Natural killer cell (primary cell): ENCODE measurements at regions not wholly inside any gene's neighbourhood (a gene's known extent, or its start where the extent isn't known, plus 50 kb on each side); places are given as distances from the start of the nearest gene placed in this dataset.

Experiments
- ATAC-seq, 3 donors: fragments of 150-1000 bp in 2 of 3; fragments of 200-7000 bp in 1 of 3; cut with Tn5 transposase; 1 replicate in 1 of 3; 2 replicates in 2 of 3; pipeline ENCODE4 v1.10.0; 2021; ENCODE audit warnings: mild to moderate bottlenecking in 2 of 3, moderate library complexity in 2 of 3
- DNase-seq, 2 donors: peaks; one replicate each; pipeline versions ENCODE4 v3.0.0 to v3.0.0-alpha.2; 2013 to 2021; ENCODE audit warnings: mixed read lengths in 1 of 2
- H3K27ac ChIP-seq: one replicate; pipeline ENCODE4 v1.5.1; 2013; ENCODE audit warnings: mild to moderate bottlenecking, low read length
- H3K27me3 ChIP-seq: one replicate; pipeline ENCODE4 v1.6.1; 2013; ENCODE audit warnings: low read length; ENCODE audit not compliant: control insufficient read depth, insufficient read depth
- H3K36me3 ChIP-seq: one replicate; pipeline ENCODE4 v1.6.1; 2013; ENCODE audit warnings: low read length; ENCODE audit not compliant: control insufficient read depth, insufficient read depth
- H3K4me1 ChIP-seq: one replicate; pipeline ENCODE4 v1.6.1; 2013; ENCODE audit warnings: low read length; ENCODE audit not compliant: control insufficient read depth, insufficient read depth
- H3K4me3 ChIP-seq: one replicate; pipeline ENCODE4 v1.5.1; 2013; ENCODE audit warnings: low read length
- H3K9me3 ChIP-seq: one replicate; pipeline ENCODE4 v1.6.1; 2013; ENCODE audit warnings: low read length; ENCODE audit not compliant: control insufficient read depth, insufficient read depth
- H3K27ac Mint-ChIP-seq, 2 donors: one replicate each; pipeline ENCODE4 v1.8.0; 2022; ENCODE audit warnings: mild to moderate bottlenecking in 2 of 2, mixed read lengths in 2 of 2, moderate library complexity in 1 of 2
- H3K27me3 Mint-ChIP-seq, 2 donors: one replicate each; pipeline ENCODE4 v1.8.0; 2022; ENCODE audit warnings: low read depth in 2 of 2, mixed read lengths in 2 of 2
- H3K36me3 Mint-ChIP-seq: one replicate; pipeline ENCODE4 v1.8.0; 2022; ENCODE audit warnings: mixed read lengths
- H3K4me1 Mint-ChIP-seq, 2 donors: one replicate each; pipeline ENCODE4 v1.8.0; 2022; ENCODE audit warnings: mixed read lengths in 2 of 2
- H3K4me3 Mint-ChIP-seq: one replicate; pipeline ENCODE4 v1.8.0; 2022; ENCODE audit warnings: mild to moderate bottlenecking, moderate library complexity, mixed read lengths
- H3K9me3 Mint-ChIP-seq, 2 donors: one replicate each; pipeline ENCODE4 v1.8.0; 2022; ENCODE audit warnings: mixed read lengths in 2 of 2
- CTCF ChIP-seq: fragments of 200-600 bp; IDR thresholded peaks from one replicate; pipeline ENCODE4 v1.8.0; 2022; ENCODE audit warnings: antibody characterized with exemption
- WGBS: methylation state at CpG from one replicate; pipeline ENCODE4 v1.1.7; 2013; ENCODE audit warnings: missing lambda C conversion rate; ENCODE audit not compliant: insufficient coverage; 5-methylcytosine and 5-hydroxymethylcytosine counted together
- intact Hi-C: fragments of 100-400 bp; cut with micrococcal nuclease; formaldehyde crosslinking; loops from one replicate; pipeline ENCODE4 v1.14.2; 2022

- H3K36me3 Mint-ChIP-seq: no peaks in the 10 kb centered on the region
- intact Hi-C loops: no loop called here
- no peak for TF ChIP-seq CTCF
- no peaks in the 10 kb centered on the region for H3K9me3 ChIP-seq
- peaks cover 0 to 3% of the 10 kb centered on the region in 2 donors for H3K9me3 Mint-ChIP-seq
- no peaks in the 10 kb centered on the region for H3K4me1 Mint-ChIP-seq
- DNase-seq (no peak), ATAC-seq (no peak)
- H3K27ac Mint-ChIP-seq: no peak overlapping the region
- no peaks in the 10 kb centered on the region for H3K36me3 ChIP-seq
- H3K4me3 ChIP-seq: no peak overlapping the region
- WGBS: 82% methylated on average over 7 of the region's 7 CpGs
- peaks cover 9 to 16% of the 10 kb centered on the region in 2 donors for H3K27me3 Mint-ChIP-seq
- H3K4me1 ChIP-seq: no peaks in the 10 kb centered on the region
- H3K4me3 Mint-ChIP-seq: no peak overlapping the region
- no peaks in the 10 kb centered on the region for H3K27me3 ChIP-seq
- no peak overlapping the region for H3K27ac ChIP-seq
These were observed 225.8 kb downstream of the PTPRU start for GRCh38 chr1:29462096-29462495.

DNA sequence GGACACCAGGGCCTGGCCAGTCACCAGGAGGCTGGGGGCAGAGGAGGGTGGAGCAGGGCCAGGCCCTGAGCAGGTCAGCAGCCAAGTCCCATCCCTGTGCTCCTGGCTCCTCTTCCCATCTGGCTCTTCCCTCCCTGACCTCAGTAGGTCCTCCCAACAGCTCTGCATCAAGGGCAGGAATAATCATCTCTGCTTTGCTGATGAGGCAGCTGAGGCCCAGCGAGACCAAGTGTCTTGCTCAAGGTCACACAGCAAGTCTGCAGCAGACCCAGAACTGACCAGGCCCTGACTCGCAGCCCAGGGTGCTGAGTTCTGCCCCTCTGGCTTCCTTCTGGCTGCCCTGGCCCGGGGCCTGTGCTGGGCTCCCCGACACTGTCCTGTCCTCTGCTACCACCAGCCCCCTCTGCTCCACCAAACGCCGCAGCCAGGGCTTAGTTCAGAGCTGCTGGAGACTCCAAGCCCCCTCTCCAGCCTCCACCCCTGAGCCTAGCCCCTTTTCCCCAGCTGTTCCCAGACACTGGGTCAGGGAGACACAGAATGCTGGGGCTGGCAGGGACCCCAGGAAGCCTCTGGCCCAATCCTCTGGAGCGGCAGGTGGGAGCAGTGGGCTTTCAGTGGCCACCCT lies 224.9 kb downstream of the PTPRU start:
- Histone ChIP-seq H3K27ac (no peak overlapping the region), H3K27me3 (no peaks in the 10 kb centered on the region), H3K36me3 (no peaks in the 10 kb centered on the region), H3K9me3 (no peaks in the 10 kb centered on the region), H3K4me3 (no peak overlapping the region), H3K4me1 (no peaks in the 10 kb centered on the region)
- ATAC-seq (no peak), DNase-seq (no peak)
- intact Hi-C loops: no loop called here
- TF ChIP-seq CTCF: no peak
- peaks cover 0 to 3% of the 10 kb centered on the region in 2 donors for H3K9me3 Mint-ChIP-seq
- peaks cover 3 to 10% of the 10 kb centered on the region in 2 donors for H3K27me3 Mint-ChIP-seq
- no peaks in the 10 kb centered on the region for H3K4me1 Mint-ChIP-seq
- H3K36me3 Mint-ChIP-seq: no peaks in the 10 kb centered on the region
- no peak overlapping the region for H3K27ac Mint-ChIP-seq
- 80% methylated on average over 7 of the region's 7 CpGs for WGBS
- H3K4me3 Mint-ChIP-seq: no peak overlapping the region

DNA sequence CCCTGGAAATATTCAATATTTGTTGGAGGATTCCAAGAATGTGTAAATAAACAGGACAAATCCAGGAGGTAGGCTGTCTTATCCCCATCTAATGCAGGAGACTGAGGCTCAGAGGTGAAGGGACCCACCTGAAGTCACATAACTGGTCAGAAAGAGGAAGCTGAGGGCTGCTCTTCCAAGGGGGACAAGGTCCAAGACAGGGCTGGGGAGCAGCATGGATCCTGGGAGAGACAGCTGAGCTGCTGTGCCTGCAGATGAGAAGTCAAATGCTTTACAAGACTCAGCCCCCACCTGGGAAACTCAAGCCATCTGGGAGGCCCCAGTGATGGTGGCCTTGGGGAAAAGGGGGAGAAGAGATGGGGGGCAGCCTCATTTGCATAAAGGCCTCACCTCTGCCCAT lies 224.4 kb downstream of the PTPRU start:
- Mint-ChIP-seq H3K4me1 (no peaks in the 10 kb centered on the region), H3K27me3 (peaks cover 3 to 10% of the 10 kb centered on the region in 2 donors), H3K27ac (no peak overlapping the region), H3K9me3 (peaks cover 0 to 3% of the 10 kb centered on the region in 2 donors), H3K36me3 (no peaks in the 10 kb centered on the region), H3K4me3 (no peak overlapping the region)
- intact Hi-C loops: no loop called here
- no peaks in the 10 kb centered on the region for H3K27me3 ChIP-seq
- no peak overlapping the region for H3K4me3 ChIP-seq
- H3K4me1 ChIP-seq: no peaks in the 10 kb centered on the region
- no peak for TF ChIP-seq CTCF
- ATAC-seq: no peak
- no peaks in the 10 kb centered on the region for H3K9me3 ChIP-seq
- no peaks in the 10 kb centered on the region for H3K36me3 ChIP-seq
- no peak for DNase-seq
- no peak overlapping the region for H3K27ac ChIP-seq

DNA sequence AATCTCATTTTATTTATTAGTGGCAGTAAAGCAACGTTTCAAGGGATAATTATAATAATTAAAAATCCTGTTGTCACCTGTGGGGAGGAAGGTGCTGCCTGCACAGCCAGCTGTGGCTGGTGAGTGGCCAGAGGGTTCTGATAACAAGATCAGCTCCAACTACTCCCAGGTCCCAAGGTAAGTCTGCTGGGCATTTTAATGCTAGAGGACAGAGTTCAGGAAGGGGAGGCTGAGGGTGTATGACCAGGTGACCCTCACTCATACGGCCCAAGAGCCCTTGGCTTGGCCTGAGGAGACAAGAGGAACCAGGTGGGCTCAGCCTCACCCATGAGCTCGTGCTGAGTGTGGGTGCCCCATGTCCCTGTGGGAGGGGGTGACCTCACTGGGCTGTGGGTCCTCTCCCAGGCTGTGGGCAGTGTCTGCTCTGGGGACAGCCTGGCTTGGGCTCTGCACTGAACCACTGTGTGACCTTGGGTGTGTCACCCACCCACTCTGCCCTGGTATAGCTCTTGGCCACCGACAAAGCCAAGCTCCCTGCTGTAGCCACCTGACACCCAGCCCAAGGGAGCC lies 223.8 kb downstream of the PTPRU start:
- intact Hi-C loops: no loop called here
- DNase-seq (no peak), ATAC-seq (no peak)
- Mint-ChIP-seq H3K4me3 (no peak overlapping the region), H3K9me3 (peaks cover 0 to 1% of the 10 kb centered on the region in 2 donors), H3K4me1 (no peaks in the 10 kb centered on the region), H3K27me3 (peaks cover 2 to 10% of the 10 kb centered on the region in 2 donors), H3K36me3 (no peaks in the 10 kb centered on the region), H3K27ac (no peak overlapping the region)
- Histone ChIP-seq H3K4me1 (no peaks in the 10 kb centered on the region), H3K4me3 (no peak overlapping the region), H3K27ac (no peak overlapping the region), H3K9me3 (no peaks in the 10 kb centered on the region), H3K27me3 (no peaks in the 10 kb centered on the region), H3K36me3 (no peaks in the 10 kb centered on the region)
- WGBS: 61% methylated on average over 4 of the region's 4 CpGs
- no peak for TF ChIP-seq CTCF
